ENCODE measurements at regions not wholly inside any gene's neighbourhood (a gene's known extent, or its start where the extent isn't known, plus 50 kb on each side); places are given as distances from the start of the nearest gene placed in this dataset.

- Histone ChIP-seq H3K9me3 (no peaks in the 10 kb centered on the region), H3K27ac (no peak overlapping the region), H3K4me3 (no peak overlapping the region), H3K36me3 (no peaks in the 10 kb centered on the region), H3K27me3 (no peaks in the 10 kb centered on the region), H3K4me1 (no peaks in the 10 kb centered on the region)
- no peak for TF ChIP-seq CTCF (IDR thresholded peaks at IDR 0.05)
- no peak for TF ChIP-seq POLR2A (IDR thresholded peaks at IDR 0.05)
- intact Hi-C loops (cut with DNase I; ENCODE audit: low total_unique reads) = no loop called here
- DNase-seq = no peak
Observed at GRCh38 chr18:45439851-45440645, 175.2 kb upstream of the SLC14A2 start.

DNA sequence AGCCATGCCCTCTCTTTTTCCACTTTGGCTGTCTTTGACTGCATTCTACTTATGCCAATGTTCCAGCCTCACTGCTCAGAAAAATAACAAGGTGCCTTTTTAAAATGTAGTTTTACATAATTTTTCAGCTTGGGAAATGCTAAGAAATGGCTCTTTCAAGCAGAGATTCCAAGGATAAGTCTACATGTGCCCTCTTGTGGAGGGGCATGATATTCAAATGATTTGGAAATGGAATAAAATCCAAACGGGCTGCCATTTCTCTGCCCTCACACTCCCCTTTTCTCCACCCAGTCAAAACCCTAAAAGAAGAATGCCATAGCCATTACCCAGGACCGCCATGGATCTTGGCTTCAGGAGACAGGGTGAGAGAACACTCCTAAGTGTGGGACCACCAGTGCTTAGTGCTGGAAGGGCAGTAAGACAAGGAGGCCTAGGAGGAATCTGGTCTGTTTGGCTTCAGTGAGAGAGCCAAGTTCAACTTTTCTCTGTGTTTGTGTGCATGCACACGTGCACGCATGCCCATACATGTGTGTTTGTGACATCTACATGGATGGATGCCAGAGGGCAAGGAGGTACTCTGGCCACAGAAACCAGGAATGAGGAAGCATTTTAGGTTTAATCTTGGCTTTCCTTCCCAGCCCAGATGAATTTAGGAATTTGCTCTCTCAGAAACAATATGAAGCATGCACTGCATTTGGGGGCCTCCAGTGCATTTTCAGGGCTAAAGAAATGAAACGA, 174.0 kb upstream of the SLC14A2 start:
- no peak overlapping the region for H3K4me3 ChIP-seq
- H3K9me3 ChIP-seq = no peaks in the 10 kb centered on the region
- H3K27ac ChIP-seq = no peak overlapping the region
- DNase-seq = no peak
- no peaks in the 10 kb centered on the region for H3K4me1 ChIP-seq
- no peaks in the 10 kb centered on the region for H3K36me3 ChIP-seq
- no peak for TF ChIP-seq POLR2A (IDR thresholded peaks at IDR 0.05)
- H3K27me3 ChIP-seq = no peaks in the 10 kb centered on the region
- intact Hi-C loops (cut with DNase I; ENCODE audit: low total_unique reads) = no loop called here

GRCh38 chr18:45444040-45444439, 171.2 kb upstream of the SLC14A2 start:
- intact Hi-C loops (cut with DNase I; ENCODE audit: low total_unique reads) = no loop called here
- TF ChIP-seq POLR2A (IDR thresholded peaks at IDR 0.05) (no peak), CTCF (IDR thresholded peaks at IDR 0.05) (no peak)
- no peak for DNase-seq

DNA sequence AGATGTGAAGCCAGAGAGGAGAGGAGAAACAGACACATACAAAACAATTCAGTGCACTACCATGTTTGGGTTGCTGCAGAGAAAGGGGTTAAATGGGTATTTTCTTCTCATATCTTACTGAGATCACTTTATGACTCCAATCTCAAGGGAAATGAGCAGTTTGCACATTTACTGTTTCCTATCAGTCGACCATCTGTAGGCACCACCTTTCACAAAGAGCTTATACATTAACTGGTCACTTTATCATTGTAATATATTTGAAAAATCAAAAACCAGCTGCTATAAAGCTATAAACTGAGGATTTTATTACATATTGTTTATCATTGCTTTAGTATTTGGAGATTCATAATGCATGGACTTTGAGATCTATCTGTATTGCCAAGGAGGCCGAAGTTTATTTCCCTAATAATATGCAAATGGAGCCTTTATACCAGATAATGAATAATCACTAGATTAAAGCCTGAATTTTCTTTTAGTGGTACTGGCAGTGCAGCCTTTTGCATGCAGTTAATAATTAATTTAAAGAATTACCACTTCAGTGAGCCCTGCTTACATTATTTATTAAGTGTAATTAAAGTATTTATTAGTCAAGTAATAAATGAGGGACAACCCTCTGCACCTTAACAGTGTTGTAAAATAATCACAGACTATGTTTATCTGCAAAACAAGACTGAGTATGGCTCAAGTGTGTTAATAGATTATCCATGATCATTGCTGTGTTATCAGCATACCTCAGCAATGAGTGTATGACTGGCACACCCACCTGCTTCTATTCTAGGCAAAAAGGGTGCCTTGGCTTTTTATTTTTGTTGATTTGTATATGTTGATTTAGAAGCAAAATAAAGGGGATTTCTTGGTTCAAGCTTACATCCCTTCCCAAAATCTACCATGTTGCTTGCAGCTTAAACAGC, 167.7 kb upstream of the SLC14A2 start:
- intact Hi-C loops (cut with DNase I; ENCODE audit: low total_unique reads) = no loop called here
- H3K36me3 ChIP-seq = no peaks in the 10 kb centered on the region
- no peaks in the 10 kb centered on the region for H3K9me3 ChIP-seq
- H3K4me3 ChIP-seq = no peak overlapping the region
- no peak for DNase-seq
- H3K27me3 ChIP-seq = no peaks in the 10 kb centered on the region
- H3K4me1 ChIP-seq = peaks cover 0 to 11% of the 10 kb centered on the region in 2 donors
- H3K27ac ChIP-seq = no peak overlapping the region
- TF ChIP-seq POLR2A (IDR thresholded peaks at IDR 0.05) = no peak
- TF ChIP-seq CTCF (IDR thresholded peaks at IDR 0.05) = no peak

More at GRCh38 chr18:45444040-45444439, 171.2 kb upstream of the SLC14A2 start:
- no peak overlapping the region for H3K4me3 ChIP-seq
- no peak overlapping the region for H3K27ac ChIP-seq
- no peaks in the 10 kb centered on the region for H3K36me3 ChIP-seq
- no peaks in the 10 kb centered on the region for H3K9me3 ChIP-seq
- peaks cover 0 to 6% of the 10 kb centered on the region in 2 donors for H3K4me1 ChIP-seq
- H3K27me3 ChIP-seq = no peaks in the 10 kb centered on the region

GRCh38 chr18:45448871-45449270, 166.4 kb upstream of the SLC14A2 start:
- no peak for DNase-seq
- Histone ChIP-seq H3K27me3 (no peaks in the 10 kb centered on the region), H3K27ac (peak overlapping the region; percentile 80 to 81), H3K36me3 (no peaks in the 10 kb centered on the region), H3K9me3 (no peaks in the 10 kb centered on the region), H3K4me1 (peaks cover 0 to 11% of the 10 kb centered on the region in 2 donors), H3K4me3 (no peak overlapping the region)
- TF ChIP-seq POLR2A (IDR thresholded peaks at IDR 0.05) = no peak
- intact Hi-C loops (cut with DNase I; ENCODE audit: low total_unique reads) = no loop called here
